K562 (cell line): ENCODE measurements at regions not wholly inside any gene's neighbourhood (a gene's known extent, or its start where the extent isn't known, plus 50 kb on each side); places are given as distances from the start of the nearest gene placed in this dataset.

Source experiments
- ATAC-seq: fragments of 200-7000 bp; cut with Tn5 transposase; 3 replicates; pipeline ENCODE4 v1.9.1; 2020; ENCODE audit warnings: moderate library complexity
- BruUV-seq: library from RNA; stranded (reverse); fragments of 400-500 nt; replicated peaks from 2 replicates; lab custom pipeline; 2021; lab: Mats Ljungman, UMichigan
- CTCF ChIA-PET: fragments of 300-600 bp; formaldehyde crosslinking; extraction: SDS; loops from one replicate; lab custom pipeline; 2021; ENCODE audit warnings: low intra/inter-chr PET ratio; lab: Yijun Ruan, JAX
- POLR2A ChIA-PET: fragments of 300-600, 350-650 bp; sonication (Branson Sonifier 250); formaldehyde crosslinking; extraction: SDS; loops from one replicate; lab custom pipeline; 2021; ENCODE audit warnings: antibody characterized with exemption, inconsistent platforms; lab: Yijun Ruan, JAX
- DNase-seq, 4 experiments: peaks; one replicate each; pipeline versions ENCODE4 v3.0.0 to v3.0.0-alpha.2; 2011 to 2018; ENCODE audit warnings: low spot score in 3 of 4, mixed read lengths in 3 of 4; ENCODE audit errors: extremely low read depth in 1 of 4
- FAIRE-seq: peaks from 2 replicates; lab custom pipeline; 2011; peaks lifted over from hg19 to GRCh38; lab: Jason Lieb, UNC
- H2AFZ ChIP-seq: 2 replicates; pipeline ENCODE4 v1.6.0; 2011; ENCODE audit warnings: low read depth, low read length, control low read depth, inconsistent platforms
- H3K27ac ChIP-seq: fragments of 200-600 bp; 3 replicates; pipeline ENCODE4 v1.8.0; 2011; ENCODE audit warnings: low read depth, mild to moderate bottlenecking, control low read depth, inconsistent platforms, low read length, moderate library complexity, mixed read lengths; ENCODE audit errors: extremely low read depth
- H3K27me3 ChIP-seq, 2 experiments: fragments of 300-600 bp in 1 of 2; 2 replicates in 1 of 2; 3 replicates in 1 of 2; pipeline versions ENCODE4 v1.6.0 to v1.8.0; 2011; ENCODE audit warnings: inconsistent platforms in 2 of 2, low read length in 2 of 2, mild to moderate bottlenecking in 1 of 2, mixed read lengths in 1 of 2, moderate library complexity in 1 of 2; ENCODE audit not compliant: control insufficient read depth in 2 of 2, insufficient read depth in 2 of 2
- H3K36me3 ChIP-seq: fragments of 300-600 bp; 3 replicates; pipeline ENCODE4 v1.8.0; 2011; ENCODE audit warnings: mild to moderate bottlenecking, low read length, inconsistent platforms; ENCODE audit not compliant: control insufficient read depth, insufficient read depth
- H3K4me1 ChIP-seq, 2 experiments: fragments of 200-600 bp in 1 of 2; replicated peaks in 1 of 2; 2 replicates in 1 of 2; 3 replicates in 1 of 2; pipeline versions ENCODE4 v1.5.1 to v1.8.0; 2011; ENCODE audit warnings: inconsistent platforms in 2 of 2, low read length in 2 of 2, mild to moderate bottlenecking in 1 of 2, mixed read lengths in 1 of 2, moderate library complexity in 1 of 2; ENCODE audit not compliant: control insufficient read depth in 2 of 2, insufficient read depth in 2 of 2
- H3K4me2 ChIP-seq: 2 replicates; pipeline ENCODE4 v1.6.1; 2011; ENCODE audit warnings: low read length, control low read depth, inconsistent platforms, mixed read lengths; ENCODE audit not compliant: insufficient read depth
- H3K4me3 ChIP-seq: fragments of 200-600 bp; sonication (generic), shearing (Covaris generic); 2 replicates; pipeline ENCODE4 v1.5.1; 2016; ENCODE audit warnings: control low read depth, inconsistent platforms
- H3K79me2 ChIP-seq: fragments of 200-600 bp; 3 replicates; pipeline ENCODE4 v1.8.0; 2011; ENCODE audit warnings: low read length, inconsistent platforms; ENCODE audit not compliant: control insufficient read depth, insufficient read depth
- H3K9ac ChIP-seq, 2 experiments: 2 replicates each; pipeline versions ENCODE4 v1.6.0 to v1.6.1; 2011; ENCODE audit warnings: low read depth in 2 of 2, low read length in 2 of 2, control low read depth in 1 of 2, inconsistent platforms in 1 of 2, mild to moderate bottlenecking in 1 of 2, mixed read lengths in 1 of 2; ENCODE audit not compliant: insufficient read depth in 1 of 2
- H3K9me1 ChIP-seq: one replicate; pipeline ENCODE4 v1.6.0; 2011; ENCODE audit warnings: inconsistent platforms, mild to moderate bottlenecking, low read length, moderate library complexity; ENCODE audit not compliant: control insufficient read depth, insufficient read depth
- H3K9me3 ChIP-seq: replicated peaks from 2 replicates; pipeline ENCODE4 v1.5.1; 2011; ENCODE audit warnings: low read depth, low read length, inconsistent platforms; ENCODE audit not compliant: control insufficient read depth, insufficient read depth
- H4K20me1 ChIP-seq: replicated peaks from 2 replicates; pipeline ENCODE4 v1.6.1; 2011; ENCODE audit warnings: low read length, inconsistent platforms, mixed read lengths; ENCODE audit not compliant: control insufficient read depth, insufficient read depth
- COPS2 ChIP-seq: fragments of 450-650 bp; conservative IDR thresholded peaks from 2 replicates; pipeline ENCODE4 v1.6.1; 2016; ENCODE audit warnings: mild to moderate bottlenecking, moderate library complexity
- ELF4 ChIP-seq: fragments of 450-650 bp; formaldehyde crosslinking; IDR thresholded peaks from 2 replicates; pipeline ENCODE4 v1.4.0; 2022; ENCODE audit warnings: missing genetic modification characterization
- SP2 ChIP-seq: IDR thresholded peaks from 2 replicates; pipeline ENCODE4 v1.6.1; 2011; ENCODE audit warnings: mild to moderate bottlenecking, low read depth, low read length, moderate library complexity; ENCODE audit not compliant: poor library complexity, severe bottlenecking; ENCODE audit errors: extremely low read depth
- SPI1 ChIP-seq: IDR thresholded peaks from 2 replicates; pipeline ENCODE4 v1.6.1; 2011; ENCODE audit warnings: low read depth, low read length, control low read depth, borderline replicate concordance
- TAF9B ChIP-seq: fragments of 450-650 bp; IDR thresholded peaks from 2 replicates; pipeline ENCODE4 v1.6.1; 2018; ENCODE audit warnings: mild to moderate bottlenecking; ENCODE audit not compliant: partially characterized antibody
- ZNF655 ChIP-seq: fragments of 250-450 bp; sonication (Bioruptor Pico); IDR thresholded peaks from 2 replicates; pipeline ENCODE4 v1.5.0; 2021
- WGBS: fragments of 100-300 bp; shearing (Covaris generic); methylation state at CpG from one replicate; pipeline ENCODE4 v1.1.6; 2016; ENCODE audit warnings: low coverage, mixed read lengths; ENCODE audit not compliant: insufficient coverage; ENCODE audit errors: missing lambda C conversion rate; 5-methylcytosine and 5-hydroxymethylcytosine counted together
- in situ Hi-C: fragments of 300-500 bp; cut with MboI; formaldehyde crosslinking; loops from 4 replicates; pipeline ENCODE4 v1.15.0; 2018; ENCODE audit warnings: inconsistent platforms, mixed read lengths
- intact Hi-C: fragments of 100-400 bp; cut with micrococcal nuclease; formaldehyde crosslinking; loops from 2 replicates; pipeline ENCODE4 v1.14.2; 2022
- TF ChIP-seq, protein P1 (sequence below): fragments of 250-450 bp; sonication (Bioruptor Pico); IDR thresholded peaks from 2 replicates; pipeline ENCODE4 v1.5.0; 2021; ENCODE audit warnings: mild to moderate bottlenecking, borderline replicate concordance

GRCh38 chr1:143689781-143690180, 282.0 kb downstream of the FAM72C start:
- BruUV-seq = no TSS peak
- in situ Hi-C loops = no loop called here
- POLR2A ChIA-PET = no interaction called here
- H3K27me3 ChIP-seq = peaks cover 4 to 17% of the 10 kb centered on the region in 2 experiments; a peak in 2 of 5 replicates
- H3K4me2 ChIP-seq = no peak overlapping the region
- TF ChIP-seq, protein P1, sequence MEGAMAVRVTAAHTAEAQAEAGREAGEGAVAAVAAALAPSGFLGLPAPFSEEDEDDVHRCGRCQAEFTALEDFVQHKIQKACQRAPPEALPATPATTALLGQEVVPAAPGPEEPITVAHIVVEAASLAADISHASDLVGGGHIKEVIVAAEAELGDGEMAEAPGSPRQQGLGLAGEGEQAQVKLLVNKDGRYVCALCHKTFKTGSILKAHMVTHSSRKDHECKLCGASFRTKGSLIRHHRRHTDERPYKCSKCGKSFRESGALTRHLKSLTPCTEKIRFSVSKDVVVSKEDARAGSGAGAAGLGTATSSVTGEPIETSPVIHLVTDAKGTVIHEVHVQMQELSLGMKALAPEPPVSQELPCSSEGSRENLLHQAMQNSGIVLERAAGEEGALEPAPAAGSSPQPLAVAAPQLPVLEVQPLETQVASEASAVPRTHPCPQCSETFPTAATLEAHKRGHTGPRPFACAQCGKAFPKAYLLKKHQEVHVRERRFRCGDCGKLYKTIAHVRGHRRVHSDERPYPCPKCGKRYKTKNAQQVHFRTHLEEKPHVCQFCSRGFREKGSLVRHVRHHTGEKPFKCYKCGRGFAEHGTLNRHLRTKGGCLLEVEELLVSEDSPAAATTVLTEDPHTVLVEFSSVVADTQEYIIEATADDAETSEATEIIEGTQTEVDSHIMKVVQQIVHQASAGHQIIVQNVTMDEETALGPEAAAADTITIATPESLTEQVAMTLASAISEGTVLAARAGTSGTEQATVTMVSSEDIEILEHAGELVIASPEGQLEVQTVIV = no peak
- TF ChIP-seq SPI1 (peak; percentile 67; the same call in 1 of the 2 replicates), SP2 (no peak)
- TF ChIP-seq, all 486 proteins: peak for 1
- H3K4me1 ChIP-seq = peaks cover 0 to 4% of the 10 kb centered on the region in 2 experiments; a peak in 2 of 5 replicates
- WGBS = 0% methylated on average over 4 of the region's 4 CpGs
- no peaks in the 10 kb centered on the region for H3K36me3 ChIP-seq
- intact Hi-C loops = no loop called here
- H3K9ac ChIP-seq = no peak overlapping the region
- DNase-seq (no peak), FAIRE-seq (no peak), ATAC-seq (no peak)
- H3K9me1 ChIP-seq = no peaks in the 10 kb centered on the region
- no peak overlapping the region for H3K4me3 ChIP-seq
- CTCF ChIA-PET = no interaction called here
- no peaks in the 10 kb centered on the region for H4K20me1 ChIP-seq
- no peaks in the 10 kb centered on the region for H3K9me3 ChIP-seq
- H3K79me2 ChIP-seq = no peaks in the 10 kb centered on the region
- no peak overlapping the region for H2AFZ ChIP-seq
- H3K27ac ChIP-seq = no peak overlapping the region

GRCh38 chr1:143680304-143680703, 291.5 kb downstream of the FAM72C start:
- Histone ChIP-seq H3K79me2 (no peaks in the 10 kb centered on the region), H3K9ac (no peak overlapping the region), H3K9me3 (no peaks in the 10 kb centered on the region), H3K36me3 (no peaks in the 10 kb centered on the region), H3K4me2 (no peak overlapping the region), H3K4me1 (no peaks in the 10 kb centered on the region), H4K20me1 (no peaks in the 10 kb centered on the region), H2AFZ (no peak overlapping the region), H3K4me3 (no peak overlapping the region), H3K27me3 (peaks cover 18 to 21% of the 10 kb centered on the region in 2 experiments), H3K27ac (no peak overlapping the region), H3K9me1 (no peaks in the 10 kb centered on the region)
- POLR2A ChIA-PET = no interaction called here
- BruUV-seq = no TSS peak
- DNase-seq = no peak
- CTCF ChIA-PET = no interaction called here
- 1% methylated on average over 14 of the region's 14 CpGs for WGBS
- no peak for FAIRE-seq
- TF ChIP-seq TAF9B (no peak), ZNF655 (CRISPR knock-in tag) (no peak), COPS2 (no peak), ELF4 (no peak)
- intact Hi-C loops (no loop called here), in situ Hi-C loops (no loop called here)
- no peak for ATAC-seq
